Lung (tissue), 11 donors: ENCODE measurements at regions not wholly inside any gene's neighbourhood (a gene's known extent, or its start where the extent isn't known, plus 50 kb on each side); places are given as distances from the start of the nearest gene placed in this dataset.

Experiments used
- ATAC-seq: fragments of 200-7000 bp; cut with Tn5 transposase; one replicate; pipeline ENCODE4 v1.9.1; 2020; ENCODE audit warnings: moderate number of reproducible peaks; ENCODE audit not compliant: insufficient read depth, low FRiP score
- DNase-seq, 3 donors: peaks; one replicate each; pipeline ENCODE4 v3.0.0-alpha.2; 2013 to 2017
- H3K27ac ChIP-seq, 2 donors: one replicate each; pipeline ENCODE4 v1.5.1; 2013; ENCODE audit warnings: mild to moderate bottlenecking in 2 of 2, moderate library complexity in 2 of 2, control low read depth in 1 of 2, inconsistent platforms in 1 of 2, low read depth in 1 of 2, low read length in 1 of 2
- H3K27me3 ChIP-seq, 3 donors: one replicate each; pipeline ENCODE4 v1.5.1; 2013; ENCODE audit warnings: low read length in 2 of 3; ENCODE audit not compliant: control insufficient read depth in 3 of 3, insufficient read depth in 3 of 3
- H3K36me3 ChIP-seq, 4 donors: one replicate each; pipeline ENCODE4 v1.5.1; 2013; ENCODE audit warnings: low read length in 4 of 4, mild to moderate bottlenecking in 1 of 4, moderate library complexity in 1 of 4; ENCODE audit not compliant: control insufficient read depth in 4 of 4, insufficient read depth in 4 of 4
- H3K4me1 ChIP-seq, 5 donors: one replicate each; pipeline ENCODE4 v1.5.1; 2013; ENCODE audit warnings: low read length in 5 of 5, mild to moderate bottlenecking in 2 of 5, moderate library complexity in 1 of 5; ENCODE audit not compliant: control insufficient read depth in 5 of 5, insufficient read depth in 5 of 5
- H3K4me3 ChIP-seq: one replicate; pipeline ENCODE4 v1.5.1; 2013; ENCODE audit warnings: mild to moderate bottlenecking, control low read depth, moderate library complexity
- H3K9ac ChIP-seq, 2 donors: one replicate each; pipeline ENCODE4 v1.5.1; 2013; ENCODE audit warnings: low read length in 2 of 2, control low read depth in 1 of 2; ENCODE audit not compliant: insufficient read depth in 1 of 2
- H3K9me3 ChIP-seq, 4 donors: one replicate each; pipeline ENCODE4 v1.5.1; 2013; ENCODE audit warnings: low read length in 3 of 4, mild to moderate bottlenecking in 1 of 4, moderate library complexity in 1 of 4; ENCODE audit not compliant: control insufficient read depth in 4 of 4, insufficient read depth in 3 of 4
- CTCF ChIP-seq: IDR thresholded peaks from 2 replicates; pipeline ENCODE4 v1.5.1; 2012; ENCODE audit warnings: mild to moderate bottlenecking; ENCODE audit errors: control extremely low read depth, extremely low read depth
- WGBS, 2 donors: extraction: QIAGEN DNeasy Blood & Tissue Kit; methylation state at CpG; one replicate each; pipeline ENCODE4 v1.1.7; 2013; 5-methylcytosine and 5-hydroxymethylcytosine counted together
- donor health status: control.
- donor health status: control.
- donor health status: Bipolar disorder and iron deficiency.
- donor health status: healthy.
- donor health status: DM: yes; HTN: yes; CAD: no.

- H3K4me3 ChIP-seq: no peak overlapping the region
- TF ChIP-seq CTCF: no peak
- no peak for DNase-seq
- H3K27me3 ChIP-seq: no peaks in the 10 kb centered on the region
- no peak for ATAC-seq
- H3K27ac ChIP-seq: no peak overlapping the region
- no peaks in the 10 kb centered on the region for H3K9me3 ChIP-seq
- no peaks in the 10 kb centered on the region for H3K4me1 ChIP-seq
- no peak overlapping the region for H3K9ac ChIP-seq
- no peaks in the 10 kb centered on the region for H3K36me3 ChIP-seq
- 87% methylated on average over 2 of the region's 2 CpGs for WGBS, 2 donors
These were observed 238.8 kb upstream of the PCDH20 start for GRCh38 chr13:61654481-61654880.

GRCh38 chr13:61648547-61648946, 232.9 kb upstream of the PCDH20 start:
- Histone ChIP-seq H3K4me1 (no peaks in the 10 kb centered on the region), H3K4me3 (no peak overlapping the region), H3K27me3 (no peaks in the 10 kb centered on the region), H3K9me3 (no peaks in the 10 kb centered on the region), H3K36me3 (no peaks in the 10 kb centered on the region), H3K9ac (no peak overlapping the region), H3K27ac (no peak overlapping the region)
- 47 to 49% methylated on average over 2 of the region's 2 CpGs for WGBS, 2 donors
- no peak for TF ChIP-seq CTCF
- no peak for DNase-seq
- ATAC-seq: no peak

- Histone ChIP-seq H3K27me3 (no peaks in the 10 kb centered on the region), H3K9me3 (peaks cover 0 to 2% (median 0%) of the 10 kb centered on the region in 4 donors), H3K4me1 (no peaks in the 10 kb centered on the region), H3K36me3 (no peaks in the 10 kb centered on the region), H3K27ac (no peak overlapping the region), H3K4me3 (no peak overlapping the region), H3K9ac (no peak overlapping the region)
- TF ChIP-seq CTCF: no peak
- ATAC-seq (no peak), DNase-seq (no peak)
These were observed 196.5 kb upstream of the PCDH20 start for GRCh38 chr13:61612192-61612591.

GRCh38 chr13:61608138-61608537, 192.5 kb upstream of the PCDH20 start:
- Histone ChIP-seq H3K36me3 (no peaks in the 10 kb centered on the region), H3K9ac (no peak overlapping the region), H3K4me1 (no peaks in the 10 kb centered on the region), H3K27ac (no peak overlapping the region), H3K4me3 (no peak overlapping the region), H3K27me3 (no peaks in the 10 kb centered on the region), H3K9me3 (peaks cover 0 to 2% (median 0%) of the 10 kb centered on the region in 4 donors)
- ATAC-seq: no peak
- no peak for DNase-seq
- TF ChIP-seq CTCF: no peak
- WGBS, 2 donors: 80 to 82% methylated on average over 3 of the region's 3 CpGs
